GM23338 (cell line): ENCODE measurements at regions not wholly inside any gene's neighbourhood (a gene's known extent, or its start where the extent isn't known, plus 50 kb on each side); places are given as distances from the start of the nearest gene placed in this dataset.

Experiments used
- ATAC-seq: fragments of 200-7000 bp; cut with Tn5 transposase; 3 replicates; pipeline ENCODE4 v1.9.1; 2020
- DNase-seq: peaks from one replicate; pipeline ENCODE4 v3.0.0-alpha.2; 2015; ENCODE audit warnings: low spot score
- H2AFZ ChIP-seq: fragments of 200-600 bp; sonication (generic); 2 replicates; pipeline ENCODE4 v1.8.0; 2016; ENCODE audit warnings: antibody characterized with exemption, mild to moderate bottlenecking, moderate library complexity
- H3F3A ChIP-seq: fragments of 200-600 bp; sonication (generic); replicated peaks from 2 replicates; pipeline ENCODE4 v1.8.0; 2017; ENCODE audit warnings: antibody characterized with exemption, mixed run types, low read depth
- H3K27ac ChIP-seq: fragments of 200-600 bp; sonication (generic); 2 replicates; pipeline ENCODE4 v1.6.1; 2016; ENCODE audit warnings: low read depth
- H3K27me3 ChIP-seq: fragments of 200-600 bp; sonication (generic); 2 replicates; pipeline ENCODE4 v1.8.0; 2016; ENCODE audit warnings: mild to moderate bottlenecking, mixed run types, moderate library complexity; ENCODE audit not compliant: insufficient read depth
- H3K36me3 ChIP-seq: fragments of 200-600 bp; sonication (generic); 2 replicates; pipeline ENCODE4 v1.8.0; 2016; ENCODE audit warnings: mild to moderate bottlenecking; ENCODE audit not compliant: insufficient read depth
- H3K4me1 ChIP-seq: fragments of 200-600 bp; sonication (generic); 2 replicates; pipeline ENCODE4 v1.8.0; 2016; ENCODE audit warnings: mild to moderate bottlenecking, moderate library complexity; ENCODE audit not compliant: insufficient read depth
- H3K4me2 ChIP-seq: fragments of 200-600 bp; sonication (generic); 2 replicates; pipeline ENCODE4 v1.7.1; 2017; ENCODE audit warnings: mixed run types
- H3K4me3 ChIP-seq: fragments of 200-600 bp; sonication (generic); 2 replicates; pipeline ENCODE4 v1.6.1; 2016; ENCODE audit warnings: mixed run types
- H3K79me2 ChIP-seq: fragments of 200-600 bp; sonication (generic); replicated peaks from 2 replicates; pipeline ENCODE4 v1.8.0; 2017; ENCODE audit warnings: mild to moderate bottlenecking; ENCODE audit not compliant: insufficient read depth
- H3K9me2 ChIP-seq: fragments of 200-600 bp; sonication (generic); 2 replicates; pipeline ENCODE4 v1.8.0; 2017; ENCODE audit not compliant: insufficient read depth
- H4K20me1 ChIP-seq: fragments of 200-600 bp; sonication (generic); replicated peaks from 2 replicates; pipeline ENCODE4 v1.8.0; 2017; ENCODE audit warnings: mild to moderate bottlenecking; ENCODE audit not compliant: insufficient read depth
- H3K27ac Mint-ChIP-seq: 2 replicates; pipeline ENCODE4 v1.8.0; 2020; ENCODE audit warnings: inconsistent platforms, mild to moderate bottlenecking, moderate library complexity, mixed read lengths
- H3K27me3 Mint-ChIP-seq: 3 replicates; pipeline ENCODE4 v1.8.0; 2022; ENCODE audit warnings: low read depth, mild to moderate bottlenecking, moderate library complexity, mixed read lengths, inconsistent platforms; ENCODE audit not compliant: insufficient read depth, poor library complexity
- H3K36me3 Mint-ChIP-seq: 3 replicates; pipeline ENCODE4 v1.8.0; 2021; ENCODE audit warnings: low read depth, mild to moderate bottlenecking, inconsistent platforms, moderate library complexity, mixed read lengths
- H3K4me1 Mint-ChIP-seq: 3 replicates; pipeline ENCODE4 v1.8.0; 2020; ENCODE audit warnings: mild to moderate bottlenecking, inconsistent platforms, mixed read lengths
- H3K4me3 Mint-ChIP-seq: 3 replicates; pipeline ENCODE4 v1.8.0; 2021; ENCODE audit warnings: moderate library complexity, mild to moderate bottlenecking, inconsistent platforms, mixed read lengths
- H3K9me3 Mint-ChIP-seq: 3 replicates; pipeline ENCODE4 v1.8.0; 2020; ENCODE audit warnings: moderate library complexity, mild to moderate bottlenecking, inconsistent platforms, mixed read lengths
- CREB1 ChIP-seq: fragments of 250-450 bp; sonication (Bioruptor Pico); IDR thresholded peaks from 2 replicates; pipeline ENCODE4 v1.5.0; 2020; ENCODE audit warnings: low read depth, mild to moderate bottlenecking, moderate library complexity
- CTCF ChIP-seq, 2 experiments: fragments of 200-600 bp in 1 of 2; sonication (generic) in 1 of 2; conservative IDR thresholded peaks; 2 replicates each; pipeline versions ENCODE4 v1.5.1 to v1.6.1; 2016 to 2017; ENCODE audit warnings: antibody characterized with exemption in 2 of 2, low read depth in 2 of 2, mild to moderate bottlenecking in 2 of 2, moderate library complexity in 1 of 2
- ETS1 ChIP-seq: IDR thresholded peaks from 2 replicates; pipeline ENCODE4 v1.6.1; 2016; ENCODE audit warnings: antibody characterized with exemption
- EZH2 ChIP-seq: fragments of 200-600 bp; sonication (generic); IDR thresholded peaks from one replicate; pipeline ENCODE4 v1.8.0; 2017; ENCODE audit warnings: antibody characterized with exemption, mild to moderate bottlenecking, low read depth; ENCODE audit not compliant: unreplicated experiment
- EZH2phosphoT487 ChIP-seq: fragments of 200-600 bp; sonication (generic); IDR thresholded peaks from one replicate; pipeline ENCODE4 v1.8.1; 2018; ENCODE audit warnings: antibody characterized with exemption; ENCODE audit not compliant: unreplicated experiment
- JUNB ChIP-seq: IDR thresholded peaks from one replicate; pipeline ENCODE4 v1.6.1; 2016; ENCODE audit warnings: antibody characterized with exemption; ENCODE audit not compliant: unreplicated experiment
- NANOG ChIP-seq: IDR thresholded peaks from 2 replicates; pipeline ENCODE4 v1.6.1; 2016; ENCODE audit warnings: antibody characterized with exemption, borderline replicate concordance
- POLR2AphosphoS5 ChIP-seq: IDR thresholded peaks from 2 replicates; pipeline ENCODE4 v1.6.1; 2016; ENCODE audit warnings: antibody characterized with exemption, low read depth
- REST ChIP-seq: IDR thresholded peaks from one replicate; pipeline ENCODE4 v1.6.1; 2018; ENCODE audit warnings: antibody characterized with exemption; ENCODE audit not compliant: unreplicated experiment
- STAT1 ChIP-seq: IDR thresholded peaks from one replicate; pipeline ENCODE4 v1.6.1; 2016; ENCODE audit warnings: antibody characterized with exemption; ENCODE audit not compliant: unreplicated experiment
- ZNF114 ChIP-seq: fragments of 250-450 bp; sonication (Bioruptor Pico); IDR thresholded peaks from 2 replicates; pipeline ENCODE4 v1.5.0; 2020; ENCODE audit warnings: mild to moderate bottlenecking, moderate library complexity
- ZNF331 ChIP-seq: fragments of 250-450 bp; sonication (Bioruptor Pico); IDR thresholded peaks from 2 replicates; pipeline ENCODE4 v1.5.0; 2020; ENCODE audit warnings: low read depth, mild to moderate bottlenecking, moderate library complexity

GRCh38 chr9:81530310-81530810, 159.0 kb downstream of the TLE1 start:
- H3K27me3 ChIP-seq: no peaks in the 10 kb centered on the region
- H3K9me3 Mint-ChIP-seq: no peaks in the 10 kb centered on the region
- H3K79me2 ChIP-seq: no peaks in the 10 kb centered on the region
- ATAC-seq (no peak), DNase-seq (no peak)
- H3K27me3 Mint-ChIP-seq: no peaks in the 10 kb centered on the region
- no peaks in the 10 kb centered on the region for H3K9me2 ChIP-seq
- no peak overlapping the region for H3K4me2 ChIP-seq
- H3F3A ChIP-seq: no peaks in the 10 kb centered on the region
- H3K36me3 Mint-ChIP-seq: no peaks in the 10 kb centered on the region
- TF ChIP-seq EZH2phosphoT487: no peak
- no peak for TF ChIP-seq POLR2AphosphoS5
- no peak for TF ChIP-seq CTCF (conservative IDR thresholded peaks at IDR 0.05; ENCODE audit: low read depth in 2 of 2)
- TF ChIP-seq CREB1 (CRISPR knock-in tag): no peak
- H2AFZ ChIP-seq: peak overlapping the region; percentile 92; the same call in 1 of the 2 replicates
- H3K4me3 ChIP-seq: no peak overlapping the region
- H3K27ac ChIP-seq: no peak overlapping the region
- peaks cover 10% of the 10 kb centered on the region; the same call in 2 of the 3 replicates for H3K4me1 Mint-ChIP-seq
- no peak overlapping the region for H3K27ac Mint-ChIP-seq
- no peaks in the 10 kb centered on the region for H3K36me3 ChIP-seq
- H3K4me1 ChIP-seq: peaks cover 14% of the 10 kb centered on the region
- H3K4me3 Mint-ChIP-seq: no peak overlapping the region
- no peaks in the 10 kb centered on the region; the same call in 1 of the 2 replicates for H4K20me1 ChIP-seq

GRCh38 chr9:81529556-81530193, 159.7 kb downstream of the TLE1 start:
- Histone ChIP-seq H3K4me3 (no peak overlapping the region), H4K20me1 (no peaks in the 10 kb centered on the region; the same call in 1 of the 2 replicates), H3K79me2 (no peaks in the 10 kb centered on the region), H3K4me1 (peaks cover 14% of the 10 kb centered on the region), H2AFZ (peak overlapping the region; percentile 92), H3F3A (no peaks in the 10 kb centered on the region), H3K4me2 (no peak overlapping the region), H3K36me3 (no peaks in the 10 kb centered on the region), H3K27me3 (no peaks in the 10 kb centered on the region), H3K9me2 (no peaks in the 10 kb centered on the region), H3K27ac (no peak overlapping the region)
- TF ChIP-seq STAT1: no peak
- TF ChIP-seq CTCF (conservative IDR thresholded peaks at IDR 0.05; ENCODE audit: low read depth in 2 of 2): no peak
- no peak for TF ChIP-seq ETS1
- no peak for TF ChIP-seq REST
- no peak for TF ChIP-seq ZNF114
- no peak for TF ChIP-seq CREB1 (CRISPR knock-in tag)
- TF ChIP-seq ZNF331 (CRISPR knock-in tag): no peak
- no peak for TF ChIP-seq EZH2phosphoT487
- no peak for TF ChIP-seq EZH2
- TF ChIP-seq JUNB: no peak
- TF ChIP-seq NANOG: no peak
- TF ChIP-seq POLR2AphosphoS5: no peak
- no peaks in the 10 kb centered on the region for H3K9me3 Mint-ChIP-seq
- H3K27me3 Mint-ChIP-seq: no peaks in the 10 kb centered on the region
- H3K36me3 Mint-ChIP-seq: no peaks in the 10 kb centered on the region
- DNase-seq: no peak
- H3K4me3 Mint-ChIP-seq: no peak overlapping the region
- ATAC-seq: no peak
- no peak overlapping the region for H3K27ac Mint-ChIP-seq
- peaks cover 10% of the 10 kb centered on the region; the same call in 2 of the 3 replicates for H3K4me1 Mint-ChIP-seq
